ENCODE measurements at regions not wholly inside any gene's neighbourhood (a gene's known extent, or its start where the extent isn't known, plus 50 kb on each side); places are given as distances from the start of the nearest gene placed in this dataset.
A peak's percentile ranks its signal among the peaks of the same experiment; 100 is the strongest.

- H3K4me2 ChIP-seq (ENCODE audit: control insufficient read depth, extremely low read depth, insufficient read depth, low read depth, low read length) = no peak overlapping the region
Observed at GRCh38 chr12:98370976-98371375, 144.4 kb upstream of the TMPO start.

GRCh38 chr12:98371419-98371818 lies 144.0 kb upstream of the TMPO start:
- Histone ChIP-seq H3K9me3 (ENCODE audit: control insufficient read depth, low read depth, low read length) (no peaks in the 10 kb centered on the region), H3K4me3 (ENCODE audit: control insufficient read depth in 2 of 3, extremely low read depth in 1 of 3, insufficient read depth in 2 of 3, low read depth in 1 of 3, low read length in 3 of 3) (no peak overlapping the region), H3K4me2 (ENCODE audit: control insufficient read depth, extremely low read depth, insufficient read depth, low read depth, low read length) (no peak overlapping the region), H3K36me3 (ENCODE audit: control insufficient read depth in 2 of 2, extremely low read depth in 1 of 2, insufficient read depth in 2 of 2, low read length in 2 of 2) (no peaks in the 10 kb centered on the region), H3K9me1 (ENCODE audit: control insufficient read depth, extremely low read depth, insufficient read depth, low read length) (no peaks in the 10 kb centered on the region), H3K27ac (ENCODE audit: control insufficient read depth, insufficient read depth, low read length) (no peak overlapping the region), H3K79me2 (ENCODE audit: control insufficient read depth, insufficient read depth, low read length) (no peaks in the 10 kb centered on the region), H3K4me1 (ENCODE audit: control insufficient read depth, extremely low read depth, insufficient read depth, low read length) (no peaks in the 10 kb centered on the region), H3K27me3 (ENCODE audit: control insufficient read depth, extremely low read depth, insufficient read depth, low read length) (no peaks in the 10 kb centered on the region), H4K20me1 (ENCODE audit: control insufficient read depth, extremely low read depth, insufficient read depth, low read length) (no peaks in the 10 kb centered on the region), H3K9ac (ENCODE audit: control insufficient read depth, extremely low read depth, insufficient read depth, low read length) (no peak overlapping the region), H2AFZ (ENCODE audit: control insufficient read depth, low read length) (no peak overlapping the region)
- FAIRE-seq = no peak
- TF ChIP-seq EZH2 (IDR thresholded peaks at IDR 0.05; ENCODE audit: low read length) (no peak), CTCF (optimal IDR thresholded peaks at IDR 0.05 in 1 of 3, IDR thresholded peaks at IDR 0.05 in 1 of 3, conservative IDR thresholded peaks at IDR 0.05 in 1 of 3; ENCODE audit: extremely low read depth in 1 of 3, insufficient read depth in 2 of 3, low read length in 3 of 3) (no peak)
- DNase-seq (ENCODE audit: low read depth, low spot score) = no peak
- dilution Hi-C loops (cut with MboI; ENCODE audit: extremely low pct_ligation_motif_present, low sequenced_read_pairs) = no loop called here

More at GRCh38 chr12:98370976-98371375, 144.4 kb upstream of the TMPO start:
- Histone ChIP-seq H3K9ac (ENCODE audit: control insufficient read depth, extremely low read depth, insufficient read depth, low read length) (no peak overlapping the region), H3K27ac (ENCODE audit: control insufficient read depth, insufficient read depth, low read length) (no peak overlapping the region), H3K4me3 (ENCODE audit: control insufficient read depth in 2 of 3, extremely low read depth in 1 of 3, insufficient read depth in 2 of 3, low read depth in 1 of 3, low read length in 3 of 3) (no peak overlapping the region), H3K79me2 (ENCODE audit: control insufficient read depth, insufficient read depth, low read length) (no peaks in the 10 kb centered on the region), H3K9me1 (ENCODE audit: control insufficient read depth, extremely low read depth, insufficient read depth, low read length) (no peaks in the 10 kb centered on the region), H4K20me1 (ENCODE audit: control insufficient read depth, extremely low read depth, insufficient read depth, low read length) (no peaks in the 10 kb centered on the region), H3K27me3 (ENCODE audit: control insufficient read depth, extremely low read depth, insufficient read depth, low read length) (no peaks in the 10 kb centered on the region), H3K4me1 (ENCODE audit: control insufficient read depth, extremely low read depth, insufficient read depth, low read length) (no peaks in the 10 kb centered on the region), H3K36me3 (ENCODE audit: control insufficient read depth in 2 of 2, extremely low read depth in 1 of 2, insufficient read depth in 2 of 2, low read length in 2 of 2) (no peaks in the 10 kb centered on the region), H2AFZ (ENCODE audit: control insufficient read depth, low read length) (no peak overlapping the region), H3K9me3 (ENCODE audit: control insufficient read depth, low read depth, low read length) (no peaks in the 10 kb centered on the region)
- no peak for DNase-seq (ENCODE audit: low read depth, low spot score)
- peak; percentile 29 for FAIRE-seq
- TF ChIP-seq EZH2 (IDR thresholded peaks at IDR 0.05; ENCODE audit: low read length) (no peak), CTCF (optimal IDR thresholded peaks at IDR 0.05 in 1 of 3, IDR thresholded peaks at IDR 0.05 in 1 of 3, conservative IDR thresholded peaks at IDR 0.05 in 1 of 3; ENCODE audit: extremely low read depth in 1 of 3, insufficient read depth in 2 of 3, low read length in 3 of 3) (no peak)
- dilution Hi-C loops (cut with MboI; ENCODE audit: extremely low pct_ligation_motif_present, low sequenced_read_pairs) = no loop called here

Data from keratinocyte (primary cell).